HEK293 (cell line): ENCODE measurements at regions not wholly inside any gene's neighbourhood (a gene's known extent, or its start where the extent isn't known, plus 50 kb on each side); places are given as distances from the start of the nearest gene placed in this dataset.

Experiments used
- ATF2 ChIP-seq: fragments of 450-650 bp; formaldehyde crosslinking; IDR thresholded peaks from 2 replicates; pipeline ENCODE4 v1.5.1; 2016; ENCODE audit warnings: missing biosample characterization, missing genetic modification characterization, low read depth
- CTCF ChIP-seq: fragments of 450-650 bp; formaldehyde crosslinking; IDR thresholded peaks from 2 replicates; pipeline ENCODE4 v1.5.1; 2016; ENCODE audit warnings: missing biosample characterization, missing genetic modification characterization
- HOXA7 ChIP-seq: sonication (generic); formaldehyde crosslinking; IDR thresholded peaks from 2 replicates; pipeline ENCODE4 v1.8.1; 2022; ENCODE audit warnings: missing genetic modification reagents, borderline replicate concordance
- KLF1 ChIP-seq: fragments of 450-650 bp; formaldehyde crosslinking; IDR thresholded peaks from 2 replicates; pipeline ENCODE4 v1.5.1; 2016; ENCODE audit warnings: missing biosample characterization, missing genetic modification characterization
- REST ChIP-seq: fragments of 450-650 bp; formaldehyde crosslinking; IDR thresholded peaks from 2 replicates; pipeline ENCODE4 v1.5.1; 2016; ENCODE audit warnings: missing biosample characterization, missing genetic modification characterization
- TCF7L2 ChIP-seq: IDR thresholded peaks from 2 replicates; pipeline ENCODE4 v1.6.1; 2011; ENCODE audit warnings: low read depth, mild to moderate bottlenecking, inconsistent platforms, low read length, moderate library complexity, borderline replicate concordance
- ZNF274 ChIP-seq, 2 experiments: fragments of 200-500 bp in 1 of 2; fragments of 450-650 bp in 1 of 2; sonication (Bioruptor generic) in 1 of 2; formaldehyde crosslinking in 1 of 2; IDR thresholded peaks; 2 replicates each; pipeline versions ENCODE4 v1.5.1 to v1.6.1; 2014 to 2016; ENCODE audit warnings: borderline replicate concordance in 1 of 2, inconsistent platforms in 1 of 2, low read length in 1 of 2, missing biosample characterization in 1 of 2, missing genetic modification characterization in 1 of 2
- ZNF501 ChIP-seq: fragments of 450-650 bp; formaldehyde crosslinking; IDR thresholded peaks from 2 replicates; pipeline ENCODE4 v1.5.1; 2016; ENCODE audit warnings: missing biosample characterization, missing genetic modification characterization

- TF ChIP-seq ZNF274 (IDR thresholded peaks at IDR 0.05; ENCODE audit: low read length), result no peak
- no peak for TF ChIP-seq ZNF274 (tag by site-specific recombination; IDR thresholded peaks at IDR 0.05; ENCODE audit: borderline replicate concordance)
- TF ChIP-seq ATF2 (tag by site-specific recombination), result no peak
- TF ChIP-seq REST (tag by site-specific recombination), result no peak
- no peak for TF ChIP-seq ZNF501 (tag by site-specific recombination)
- no peak for TF ChIP-seq TCF7L2
- no peak for TF ChIP-seq KLF1
- no peak for TF ChIP-seq CTCF (tag by site-specific recombination)
- TF ChIP-seq HOXA7 (CRISPR knock-in tag), result no peak
These were observed 80.8 kb upstream of the PRSS1 start for GRCh38 chr7:142668495-142668894.
